A549 (cell line): ENCODE measurements at regions not wholly inside any gene's neighbourhood (a gene's known extent, or its start where the extent isn't known, plus 50 kb on each side); places are given as distances from the start of the nearest gene placed in this dataset.

ENCODE experiments used
- ATAC-seq, 2 experiments: fragments of 200-7000 bp in 1 of 2; fragments of >200 bp in 1 of 2; cut with Nextera tagmentation in 1 of 2; cut with Tn5 transposase in 1 of 2; 3 replicates each; pipeline versions ENCODE4 v1.8.0 to v1.9.1; 2018 to 2020; ENCODE audit warnings: mild to moderate bottlenecking in 1 of 2, moderate library complexity in 1 of 2
- CTCF ChIA-PET: fragments of 300-600 bp; sonication (Branson Sonifier 250); formaldehyde crosslinking; extraction: SDS; loops from one replicate; lab custom pipeline; 2021; ENCODE audit warnings: antibody characterized with exemption, inconsistent platforms; lab: Yijun Ruan, JAX
- POLR2A ChIA-PET: fragments of 350-600 bp; formaldehyde crosslinking; extraction: SDS; loops from one replicate; lab custom pipeline; 2021; ENCODE audit warnings: antibody characterized with exemption, inconsistent platforms; lab: Yijun Ruan, JAX
- DNase-seq, 2 experiments: peaks; one replicate each; pipeline versions ENCODE4 v3.0.0 to v3.0.0-alpha.2; 2011 to 2016; ENCODE audit warnings: low read depth in 1 of 2, low spot score in 1 of 2
- FAIRE-seq: peaks from 2 replicates; lab custom pipeline; 2011; peaks lifted over from hg19 to GRCh38; lab: Jason Lieb, UNC
- H3K27ac ChIP-seq, 2 experiments: fragments of >200 bp; sonication (Bioruptor Twin); formaldehyde crosslinking; 3 replicates each; pipeline ENCODE4 v1.5.1; 2016 to 2017
- H3K4me1 ChIP-seq: fragments of >200 bp; sonication (Bioruptor Twin); formaldehyde crosslinking; 3 replicates; pipeline ENCODE4 v1.6.1; 2016
- H3K4me2 ChIP-seq: fragments of >200 bp; sonication (Bioruptor Twin); formaldehyde crosslinking; 3 replicates; pipeline ENCODE4 v1.6.1; 2016
- H3K4me3 ChIP-seq: fragments of >200 bp; sonication (Bioruptor Twin); formaldehyde crosslinking; 3 replicates; pipeline ENCODE4 v1.5.1; 2016
- H3K9me3 ChIP-seq: fragments of >200 bp; sonication (Bioruptor Twin); formaldehyde crosslinking; 3 replicates; pipeline ENCODE4 v1.6.1; 2016
- ATOH8 ChIP-seq: fragments of 250-450 bp; sonication (Bioruptor Pico); IDR thresholded peaks from 2 replicates; pipeline ENCODE4 v1.5.0; 2020; ENCODE audit warnings: low read depth, mild to moderate bottlenecking, moderate library complexity
- BCL3 ChIP-seq: fragments of >200 bp; sonication (Bioruptor Twin); formaldehyde crosslinking; IDR thresholded peaks from 3 replicates; pipeline ENCODE4 v1.6.1; 2016
- CBX8 ChIP-seq: fragments of 200-600 bp; sonication (generic); IDR thresholded peaks from 2 replicates; pipeline ENCODE4 v1.6.1; 2016
- E2F6 ChIP-seq: IDR thresholded peaks from 2 replicates; pipeline ENCODE4 v1.6.1; 2012; ENCODE audit warnings: low read depth, borderline replicate concordance
- ELK1 ChIP-seq: fragments of 150-350 bp; IDR thresholded peaks from 2 replicates; pipeline ENCODE4 v1.6.1; 2014; ENCODE audit warnings: low read depth, mild to moderate bottlenecking, low read length
- EP300 ChIP-seq, 2 experiments: fragments of >200 bp; sonication (Bioruptor Twin); formaldehyde crosslinking; IDR thresholded peaks; 2 replicates in 1 of 2; 3 replicates in 1 of 2; pipeline ENCODE4 v1.6.1; 2016 to 2017
- FOXS1 ChIP-seq: fragments of 250-450 bp; sonication (Bioruptor Pico); IDR thresholded peaks from 2 replicates; pipeline ENCODE4 v1.5.0; 2020; ENCODE audit warnings: mild to moderate bottlenecking, moderate library complexity
- GATA3 ChIP-seq: IDR thresholded peaks from 2 replicates; pipeline ENCODE4 v1.6.1; 2012; ENCODE audit warnings: borderline replicate concordance
- HDAC2 ChIP-seq: fragments of 200-600 bp; sonication (generic); IDR thresholded peaks from 2 replicates; pipeline ENCODE4 v1.6.1; 2016
- HES2 ChIP-seq: fragments of >200 bp; sonication (Bioruptor Twin); formaldehyde crosslinking; IDR thresholded peaks from 2 replicates; pipeline ENCODE4 v1.6.1; 2016
- HEYL ChIP-seq: fragments of 250-450 bp; sonication (Bioruptor Pico); IDR thresholded peaks from 2 replicates; pipeline ENCODE4 v1.8.0; 2021; ENCODE audit warnings: mild to moderate bottlenecking, moderate library complexity
- HMGXB4 ChIP-seq: fragments of 250-450 bp; sonication (Bioruptor Pico); IDR thresholded peaks from 2 replicates; pipeline ENCODE4 v1.5.0; 2021; ENCODE audit warnings: mild to moderate bottlenecking, moderate library complexity, borderline replicate concordance
- HOXB5 ChIP-seq: fragments of 250-450 bp; sonication (Bioruptor Pico); IDR thresholded peaks from 2 replicates; pipeline ENCODE4 v1.5.0; 2020; ENCODE audit warnings: mild to moderate bottlenecking, moderate library complexity
- NFE2L2 ChIP-seq: fragments of 150-350 bp; conservative IDR thresholded peaks from 2 replicates; pipeline ENCODE4 v1.6.1; 2014; ENCODE audit warnings: low read length
- NR3C1 ChIP-seq: fragments of >200 bp; sonication (Bioruptor Twin); formaldehyde crosslinking; IDR thresholded peaks from 3 replicates; pipeline ENCODE4 v1.6.1; 2017
- PHF8 ChIP-seq: fragments of 200-600 bp; sonication (generic); IDR thresholded peaks from 2 replicates; pipeline ENCODE4 v1.6.1; 2016; ENCODE audit warnings: low read depth, mild to moderate bottlenecking, antibody characterized with exemption, moderate library complexity, borderline replicate concordance
- POLR2A ChIP-seq: IDR thresholded peaks from 2 replicates; pipeline ENCODE4 v1.6.1; 2012; ENCODE audit warnings: mild to moderate bottlenecking, low read length
- SMC3 ChIP-seq: fragments of >200 bp; sonication (Bioruptor Twin); formaldehyde crosslinking; IDR thresholded peaks from 3 replicates; pipeline ENCODE4 v1.6.1; 2018; ENCODE audit warnings: inconsistent platforms
- TP53 ChIP-seq: fragments of 250-450 bp; sonication (Bioruptor Pico); IDR thresholded peaks from 2 replicates; pipeline ENCODE4 v1.5.0; 2021; ENCODE audit warnings: mild to moderate bottlenecking, moderate library complexity
- ZSCAN20 ChIP-seq: fragments of 250-450 bp; sonication (Bioruptor Pico); IDR thresholded peaks from 2 replicates; pipeline ENCODE4 v1.8.0; 2022; ENCODE audit warnings: mild to moderate bottlenecking, moderate library complexity
- WGBS: methylation state at CpG from one replicate; pipeline ENCODE4 v1.1.6; 2017; ENCODE audit errors: missing lambda C conversion rate; 5-methylcytosine and 5-hydroxymethylcytosine counted together

GRCh38 chr1:58911841-58912499 is 128.1 kb upstream of the JUN start:
- H3K4me1 ChIP-seq: peaks cover 14% of the 10 kb centered on the region
- POLR2A ChIA-PET: interaction anchor here (1.0 to 1.7 kb wide), 2 partner anchors 19 to 128 kb away, joined by 3 to 4 read pairs; partner anchors contain the start of gene JUN
- no peak for TF ChIP-seq TP53 (CRISPR knock-in tag)
- no peak for TF ChIP-seq PHF8
- no peak for TF ChIP-seq EP300 (IDR thresholded peaks at IDR 0.05)
- FAIRE-seq: no peak
- peaks cover 6% of the 10 kb centered on the region for H3K9me3 ChIP-seq
- no peak for ATAC-seq
- no peak for DNase-seq
- H3K27ac ChIP-seq: no peak overlapping the region
- no peak overlapping the region for H3K4me3 ChIP-seq
- no peak overlapping the region for H3K4me2 ChIP-seq
- CTCF ChIA-PET: no interaction called here
- WGBS: 96% methylated on average over 7 of the region's 7 CpGs

- H3K27ac ChIP-seq: no peak overlapping the region
- no peak for FAIRE-seq
- CTCF ChIA-PET: no interaction called here
- DNase-seq: no peak
- H3K4me3 ChIP-seq: no peak overlapping the region
- H3K4me2 ChIP-seq: no peak overlapping the region
- ATAC-seq: no peak
- peaks cover 6% of the 10 kb centered on the region for H3K9me3 ChIP-seq
- H3K4me1 ChIP-seq: no peaks in the 10 kb centered on the region; the same call in 2 of the 3 replicates
- no peak for TF ChIP-seq BCL3
- TF ChIP-seq POLR2A: no peak
- no peak for TF ChIP-seq ELK1
- TF ChIP-seq ZSCAN20 (CRISPR knock-in tag): no peak
- no peak for TF ChIP-seq HDAC2
- POLR2A ChIA-PET: no interaction called here
Observed at GRCh38 chr1:58914925-58915324, 131.1 kb upstream of the JUN start.

GRCh38 chr1:58917436-58917835 is 133.6 kb upstream of the JUN start:
- ChIA-PET CTCF (no interaction called here), POLR2A (no interaction called here)
- H3K4me2 ChIP-seq: no peak overlapping the region
- H3K4me1 ChIP-seq: 0 out of 3 replicates have a peak, but pooled peaks cover 2% of the 10 kb centered on the region
- no peak for FAIRE-seq
- H3K4me3 ChIP-seq: no peak overlapping the region
- WGBS: 76% methylated on average over 4 of the region's 4 CpGs
- no peak for DNase-seq
- ATAC-seq: no peak
- peaks cover 6% of the 10 kb centered on the region for H3K9me3 ChIP-seq
- TF ChIP-seq NR3C1 (no peak), HEYL (CRISPR knock-in tag) (no peak), HMGXB4 (CRISPR knock-in tag) (no peak), E2F6 (no peak), FOXS1 (no peak), HES2 (no peak), NFE2L2 (no peak), ATOH8 (CRISPR knock-in tag) (no peak), GATA3 (no peak), SMC3 (no peak), CBX8 (no peak), HOXB5 (CRISPR knock-in tag) (no peak)
- TF ChIP-seq, all 56 proteins: peak for 0
- no peak overlapping the region for H3K27ac ChIP-seq
